HL-60 (cell line): ENCODE measurements at regions not wholly inside any gene's neighbourhood (a gene's known extent, or its start where the extent isn't known, plus 50 kb on each side); places are given as distances from the start of the nearest gene placed in this dataset.

Experiments used
- DNase-seq, 2 experiments: peaks; one replicate each; pipeline ENCODE4 v3.0.0-alpha.2; 2010 to 2020; ENCODE audit warnings: low read depth in 1 of 2, low spot score in 1 of 2
- H3K27ac ChIP-seq: fragments of 250-450 bp; sonication (Bioruptor Pico); replicated peaks from 2 replicates; pipeline ENCODE4 v1.5.1; 2020; ENCODE audit warnings: mild to moderate bottlenecking, moderate library complexity
- H3K27me3 ChIP-seq: fragments of 250-450 bp; sonication (Bioruptor Pico); 2 replicates; pipeline ENCODE4 v1.5.1; 2021; ENCODE audit warnings: mild to moderate bottlenecking, moderate library complexity; ENCODE audit not compliant: insufficient read depth, poor library complexity, severe bottlenecking
- H3K4me3 ChIP-seq: replicated peaks from 2 replicates; pipeline ENCODE4 v1.5.1; 2011; ENCODE audit warnings: mild to moderate bottlenecking, control low read depth, low read length; ENCODE audit not compliant: insufficient read depth
- CTCF ChIP-seq: IDR thresholded peaks from one replicate; pipeline ENCODE4 v1.5.1; 2011; ENCODE audit warnings: low read length, control low read depth, inconsistent platforms; ENCODE audit not compliant: insufficient read depth
- GABPA ChIP-seq: IDR thresholded peaks from 2 replicates; pipeline ENCODE4 v1.6.1; 2012; ENCODE audit warnings: low read depth
- POLR2AphosphoS5 ChIP-seq: IDR thresholded peaks from 2 replicates; pipeline ENCODE4 v1.6.1; 2012; ENCODE audit warnings: low read depth
- REST ChIP-seq: IDR thresholded peaks from 2 replicates; pipeline ENCODE4 v1.6.1; 2012; ENCODE audit warnings: low read depth; ENCODE audit not compliant: insufficient replicate concordance
- SPI1 ChIP-seq: IDR thresholded peaks from 2 replicates; pipeline ENCODE4 v1.6.1; 2012; ENCODE audit warnings: low read depth, mild to moderate bottlenecking, borderline replicate concordance

GRCh38 chr6:169142538-169142844 is 111.2 kb downstream of the THBS2 start:
- Histone ChIP-seq H3K4me3 (no peak overlapping the region), H3K27ac (no peak overlapping the region), H3K27me3 (no peaks in the 10 kb centered on the region)
- DNase-seq, result no peak
- no peak for TF ChIP-seq REST
- TF ChIP-seq CTCF, result no peak
- TF ChIP-seq POLR2AphosphoS5, result no peak

- Histone ChIP-seq H3K4me3 (no peak overlapping the region), H3K27ac (no peak overlapping the region), H3K27me3 (no peaks in the 10 kb centered on the region)
- TF ChIP-seq GABPA (no peak), SPI1 (no peak), CTCF (no peak), REST (no peak), POLR2AphosphoS5 (no peak)
- DNase-seq, result no peak
These were observed 111.7 kb downstream of the THBS2 start for GRCh38 chr6:169141671-169142537.

GRCh38 chr6:169140986-169141495 is 112.6 kb downstream of the THBS2 start:
- TF ChIP-seq REST (no peak), POLR2AphosphoS5 (no peak), GABPA (no peak), SPI1 (no peak)
- no peak for DNase-seq
- no peak overlapping the region for H3K27ac ChIP-seq
- H3K27me3 ChIP-seq, result no peaks in the 10 kb centered on the region
- no peak overlapping the region for H3K4me3 ChIP-seq
